ENCODE measurements at regions not wholly inside any gene's neighbourhood (a gene's known extent, or its start where the extent isn't known, plus 50 kb on each side); places are given as distances from the start of the nearest gene placed in this dataset.

- no peak for DNase-seq (ENCODE audit: low read depth)
- H3K4me3 ChIP-seq (ENCODE audit: low read depth, low read length): no peak overlapping the region
- TF ChIP-seq MAX (IDR thresholded peaks at IDR 0.05; ENCODE audit: low read depth, low read length) (no peak), POLR2A (IDR thresholded peaks at IDR 0.05; ENCODE audit: extremely low read depth, insufficient read length) (no peak), CTCF (IDR thresholded peaks at IDR 0.05; ENCODE audit: low read depth, low read length) (no peak), MYC (IDR thresholded peaks at IDR 0.05; ENCODE audit: low read depth, low read length) (no peak)
These were observed 579.6 kb upstream of the MAP3K7 start for GRCh38 chr6:91166271-91167046.

- TF ChIP-seq CTCF (IDR thresholded peaks at IDR 0.05; ENCODE audit: low read depth, low read length): no peak
- TF ChIP-seq MAX (IDR thresholded peaks at IDR 0.05; ENCODE audit: low read depth, low read length): no peak
- TF ChIP-seq POLR2A (IDR thresholded peaks at IDR 0.05; ENCODE audit: extremely low read depth, insufficient read length): no peak
- no peak for TF ChIP-seq MYC (IDR thresholded peaks at IDR 0.05; ENCODE audit: low read depth, low read length)
- no peak overlapping the region for H3K4me3 ChIP-seq (ENCODE audit: low read depth, low read length)
- DNase-seq (ENCODE audit: low read depth): no peak
These were observed 577.2 kb upstream of the MAP3K7 start for GRCh38 chr6:91164105-91164504.

- no peak overlapping the region for H3K4me3 ChIP-seq (ENCODE audit: low read depth, low read length)
- TF ChIP-seq MYC (IDR thresholded peaks at IDR 0.05; ENCODE audit: low read depth, low read length) (no peak), MAX (IDR thresholded peaks at IDR 0.05; ENCODE audit: low read depth, low read length) (no peak), POLR2A (IDR thresholded peaks at IDR 0.05; ENCODE audit: extremely low read depth, insufficient read length) (no peak)
- peak; percentile 2 for DNase-seq (ENCODE audit: low read depth)
These were observed 574.4 kb upstream of the MAP3K7 start for GRCh38 chr6:91161246-91161645.

- H3K4me3 ChIP-seq (ENCODE audit: low read depth, low read length): no peak overlapping the region
- TF ChIP-seq MYC (IDR thresholded peaks at IDR 0.05; ENCODE audit: low read depth, low read length) (no peak), MAX (IDR thresholded peaks at IDR 0.05; ENCODE audit: low read depth, low read length) (no peak), POLR2A (IDR thresholded peaks at IDR 0.05; ENCODE audit: extremely low read depth, insufficient read length) (no peak), CTCF (IDR thresholded peaks at IDR 0.05; ENCODE audit: low read depth, low read length) (no peak)
- DNase-seq (ENCODE audit: low read depth): no peak
These were observed 568.4 kb upstream of the MAP3K7 start for GRCh38 chr6:91155129-91155785.

GRCh38 chr6:91152824-91153223, 566.0 kb upstream of the MAP3K7 start:
- no peak for TF ChIP-seq CTCF (IDR thresholded peaks at IDR 0.05; ENCODE audit: low read depth, low read length)
- TF ChIP-seq MYC (IDR thresholded peaks at IDR 0.05; ENCODE audit: low read depth, low read length): no peak
- no peak for TF ChIP-seq MAX (IDR thresholded peaks at IDR 0.05; ENCODE audit: low read depth, low read length)
- no peak overlapping the region for H3K4me3 ChIP-seq (ENCODE audit: low read depth, low read length)
- DNase-seq (ENCODE audit: low read depth): no peak
